Mesothelial cell of epicardium (in vitro differentiated cells): ENCODE measurements at regions not wholly inside any gene's neighbourhood (a gene's known extent, or its start where the extent isn't known, plus 50 kb on each side); places are given as distances from the start of the nearest gene placed in this dataset.

Experiments used
- DNase-seq, 2 experiments: peaks; one replicate each; pipeline ENCODE4 v3.0.0; 2021; ENCODE audit warnings: low spot score in 2 of 2; ENCODE audit not compliant: unreplicated experiment in 2 of 2
- H3K27ac Mint-ChIP-seq: 2 replicates; pipeline ENCODE4 v1.8.0; 2021; ENCODE audit warnings: mixed read lengths
- H3K27me3 Mint-ChIP-seq: 2 replicates; pipeline ENCODE4 v1.8.0; 2021; ENCODE audit warnings: low read depth, mixed read lengths
- H3K36me3 Mint-ChIP-seq: 2 replicates; pipeline ENCODE4 v1.8.0; 2021; ENCODE audit warnings: mixed read lengths
- H3K4me1 Mint-ChIP-seq: 2 replicates; pipeline ENCODE4 v1.8.0; 2021; ENCODE audit warnings: mixed read lengths
- H3K4me3 Mint-ChIP-seq: 2 replicates; pipeline ENCODE4 v1.8.0; 2021; ENCODE audit warnings: mild to moderate bottlenecking, moderate library complexity, mixed read lengths
- H3K9me3 Mint-ChIP-seq: 2 replicates; pipeline ENCODE4 v1.8.0; 2021; ENCODE audit warnings: mixed read lengths
- TF ChIP-seq, protein P1 (sequence below): fragments of 200-600 bp; sonication (generic); IDR thresholded peaks from one replicate; pipeline ENCODE4 v1.5.0; 2021; ENCODE audit warnings: antibody characterized with exemption; ENCODE audit not compliant: unreplicated experiment

DNA sequence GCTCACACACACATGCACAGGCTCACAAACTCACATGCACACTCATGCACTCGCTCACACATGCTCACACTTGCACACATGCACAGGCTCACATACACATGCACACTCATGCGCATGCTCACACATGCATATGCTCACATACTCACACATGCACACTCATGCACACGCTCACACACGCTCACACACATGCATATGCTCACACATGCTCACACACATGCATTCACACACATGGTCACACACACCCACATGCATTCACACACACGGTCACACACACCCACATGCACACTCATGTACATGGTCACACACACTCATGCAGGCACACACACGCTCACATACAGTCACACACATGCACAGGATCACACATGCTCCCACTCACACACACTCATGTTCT lies 132.8 kb upstream of the SMAD3 start:
- peaks cover 46% of the 10 kb centered on the region for H3K4me1 Mint-ChIP-seq
- peak overlapping the region; percentile 91 for H3K27ac Mint-ChIP-seq

DNA sequence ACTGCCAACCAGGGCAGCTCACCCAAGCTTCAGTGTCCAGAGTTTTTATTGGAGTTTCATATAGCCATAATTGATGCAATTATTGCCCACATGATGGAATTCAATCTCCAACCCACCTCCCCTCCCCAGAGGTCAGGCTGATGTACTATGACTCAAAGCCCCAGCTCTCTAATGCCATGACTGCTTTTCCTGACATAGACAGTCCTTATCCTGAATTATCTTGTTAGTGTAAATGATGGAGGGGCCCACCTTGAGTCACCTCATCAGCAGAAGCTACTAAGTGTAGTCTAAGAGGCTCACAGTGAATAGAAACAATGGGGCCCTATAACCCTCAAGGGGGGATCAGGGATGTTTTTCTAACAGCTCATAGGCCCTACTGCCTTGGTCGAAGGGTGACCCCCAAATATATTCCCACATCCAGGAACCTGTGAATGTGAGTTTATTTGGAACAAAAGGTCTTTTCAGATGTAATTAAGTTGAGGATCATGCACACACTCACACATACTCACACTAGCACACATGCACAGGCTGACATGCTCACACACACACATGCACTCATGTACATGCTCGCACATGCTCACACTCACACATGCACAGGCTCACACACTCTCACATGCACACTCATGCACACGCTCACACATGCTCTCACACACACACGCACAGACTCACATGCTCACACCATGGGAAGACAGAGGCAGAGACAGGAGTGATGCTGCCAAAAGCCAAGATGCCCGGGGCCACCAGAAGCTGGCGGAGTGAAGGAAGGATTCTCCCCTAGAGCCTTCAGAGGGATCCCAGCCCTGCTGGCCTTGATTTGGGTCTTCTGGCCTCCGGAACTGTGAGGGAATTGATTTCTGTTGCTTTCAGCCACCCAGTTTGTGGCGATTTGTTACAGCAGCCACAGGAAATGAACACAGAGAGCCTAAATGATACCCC lies 131.2 kb upstream of the SMAD3 start:
- Mint-ChIP-seq H3K9me3 (peaks cover 10% of the 10 kb centered on the region), H3K4me3 (no peak overlapping the region), H3K4me1 (peaks cover 33% of the 10 kb centered on the region), H3K27ac (no peak overlapping the region), H3K27me3 (no peaks in the 10 kb centered on the region), H3K36me3 (peaks cover 4% of the 10 kb centered on the region)
- TF ChIP-seq, protein P1, sequence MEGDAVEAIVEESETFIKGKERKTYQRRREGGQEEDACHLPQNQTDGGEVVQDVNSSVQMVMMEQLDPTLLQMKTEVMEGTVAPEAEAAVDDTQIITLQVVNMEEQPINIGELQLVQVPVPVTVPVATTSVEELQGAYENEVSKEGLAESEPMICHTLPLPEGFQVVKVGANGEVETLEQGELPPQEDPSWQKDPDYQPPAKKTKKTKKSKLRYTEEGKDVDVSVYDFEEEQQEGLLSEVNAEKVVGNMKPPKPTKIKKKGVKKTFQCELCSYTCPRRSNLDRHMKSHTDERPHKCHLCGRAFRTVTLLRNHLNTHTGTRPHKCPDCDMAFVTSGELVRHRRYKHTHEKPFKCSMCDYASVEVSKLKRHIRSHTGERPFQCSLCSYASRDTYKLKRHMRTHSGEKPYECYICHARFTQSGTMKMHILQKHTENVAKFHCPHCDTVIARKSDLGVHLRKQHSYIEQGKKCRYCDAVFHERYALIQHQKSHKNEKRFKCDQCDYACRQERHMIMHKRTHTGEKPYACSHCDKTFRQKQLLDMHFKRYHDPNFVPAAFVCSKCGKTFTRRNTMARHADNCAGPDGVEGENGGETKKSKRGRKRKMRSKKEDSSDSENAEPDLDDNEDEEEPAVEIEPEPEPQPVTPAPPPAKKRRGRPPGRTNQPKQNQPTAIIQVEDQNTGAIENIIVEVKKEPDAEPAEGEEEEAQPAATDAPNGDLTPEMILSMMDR = no peak
- DNase-seq = no peak

More for the DNA sequence above, 132.8 kb upstream of the SMAD3 start:
- H3K4me3 Mint-ChIP-seq = no peak overlapping the region
- H3K27me3 Mint-ChIP-seq = no peaks in the 10 kb centered on the region
- TF ChIP-seq, protein P1 = no peak
- H3K9me3 Mint-ChIP-seq = peaks cover 5% of the 10 kb centered on the region
- H3K36me3 Mint-ChIP-seq = peaks cover 4% of the 10 kb centered on the region
- no peak for DNase-seq

DNA sequence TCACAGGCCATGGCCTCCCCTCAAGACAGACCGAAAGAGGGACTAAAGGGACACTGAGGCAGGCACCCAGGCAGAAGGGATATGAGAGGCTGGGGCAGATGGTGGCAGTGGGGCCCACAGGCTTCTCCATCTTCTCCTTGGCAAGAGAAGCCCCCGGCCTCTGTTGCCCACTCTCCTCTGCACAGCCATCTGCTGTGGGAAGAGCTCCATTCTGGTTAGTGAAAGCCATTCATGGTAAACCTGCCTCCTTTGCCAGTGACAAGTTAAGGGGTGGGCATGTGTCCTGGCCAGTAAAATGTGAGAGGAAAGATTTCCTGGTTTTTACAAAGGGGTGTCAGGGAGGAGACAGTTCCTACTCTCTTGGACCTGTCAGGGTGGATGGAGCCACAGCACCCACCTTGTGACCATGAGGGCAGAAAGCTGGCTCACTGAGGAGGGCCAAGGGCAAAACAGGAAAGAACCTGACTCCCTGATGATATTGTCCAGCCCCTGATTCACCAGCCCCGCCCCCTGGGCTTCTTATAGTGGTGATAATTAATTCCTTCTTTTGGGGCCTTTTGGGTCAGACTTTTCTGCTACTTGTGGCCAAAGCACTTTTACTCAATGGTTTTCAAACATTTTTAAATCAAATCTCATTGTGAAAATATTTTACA lies 130.4 kb upstream of the SMAD3 start:
- TF ChIP-seq, protein P1 = no peak
- Mint-ChIP-seq H3K36me3 (peaks cover 4% of the 10 kb centered on the region), H3K27ac (no peak overlapping the region), H3K4me1 (peaks cover 29% of the 10 kb centered on the region), H3K9me3 (peaks cover 10% of the 10 kb centered on the region), H3K27me3 (no peaks in the 10 kb centered on the region), H3K4me3 (no peak overlapping the region)
- DNase-seq = no peak

DNA sequence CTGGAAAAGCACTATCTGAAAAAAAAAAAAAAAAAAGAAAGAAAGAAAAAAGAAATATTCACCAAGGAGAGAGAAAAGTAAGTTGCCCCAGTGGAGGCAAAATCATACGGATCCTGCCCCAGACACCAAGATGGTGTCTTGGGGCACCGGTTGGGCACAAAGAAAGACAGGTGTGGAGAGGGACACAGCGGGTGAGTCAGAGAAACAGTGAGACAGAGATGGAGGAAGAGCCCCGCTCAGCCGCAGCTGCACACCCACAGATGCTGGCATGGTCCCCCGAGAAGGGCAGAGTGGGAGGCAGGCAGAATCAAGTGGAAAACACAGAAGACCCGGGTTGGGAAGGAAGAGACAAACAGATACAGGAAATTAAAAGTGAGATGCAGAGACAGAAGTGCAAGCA lies 129.7 kb upstream of the SMAD3 start:
- TF ChIP-seq, protein P1 = no peak
- peaks cover 10% of the 10 kb centered on the region for H3K9me3 Mint-ChIP-seq
- H3K27ac Mint-ChIP-seq = peak overlapping the region; percentile 14
- peaks cover 4% of the 10 kb centered on the region for H3K36me3 Mint-ChIP-seq
- DNase-seq = no peak
- H3K4me1 Mint-ChIP-seq = peaks cover 23% of the 10 kb centered on the region
- H3K4me3 Mint-ChIP-seq = no peak overlapping the region
- H3K27me3 Mint-ChIP-seq = no peaks in the 10 kb centered on the region

DNA sequence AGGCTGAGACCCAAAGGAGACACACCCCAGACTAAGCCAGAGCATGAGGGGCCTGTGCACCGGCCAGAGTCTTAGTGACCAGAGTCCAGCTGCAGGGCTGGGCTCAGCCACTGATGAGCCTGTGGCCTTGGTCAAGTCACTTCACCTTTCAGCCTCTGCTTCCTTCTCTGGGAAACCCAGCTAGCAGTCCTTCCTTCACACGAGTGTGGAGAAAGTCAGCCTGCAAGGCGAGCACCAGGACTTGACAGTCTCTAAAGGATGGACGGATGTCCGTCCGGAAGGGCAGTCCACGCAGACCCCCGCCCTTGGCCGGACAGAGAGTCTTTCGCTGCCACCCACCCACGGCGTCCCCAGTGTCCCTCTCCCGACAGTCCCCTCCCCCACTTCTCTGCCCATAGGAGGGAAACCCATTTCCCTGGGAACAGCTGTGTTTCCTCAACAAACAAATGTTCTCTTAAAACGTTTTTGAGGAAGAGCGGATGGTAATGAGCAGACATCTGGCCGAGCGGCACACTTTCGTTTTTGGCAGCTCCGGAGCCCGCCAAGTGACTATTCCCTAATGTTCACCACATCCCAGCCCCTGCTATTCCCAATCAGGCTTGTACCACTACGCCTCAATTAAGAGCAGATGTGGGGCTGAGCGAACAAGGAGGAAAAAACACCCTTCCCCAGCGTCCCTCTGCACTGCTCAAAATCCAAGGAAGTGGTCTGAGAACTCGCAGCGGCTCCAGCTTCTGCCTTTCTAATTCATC lies 129.1 kb upstream of the SMAD3 start:
- Mint-ChIP-seq H3K4me3 (peak overlapping the region; percentile 26), H3K36me3 (peaks cover 4% of the 10 kb centered on the region), H3K9me3 (peaks cover 10% of the 10 kb centered on the region), H3K27ac (peak overlapping the region; percentile 54), H3K4me1 (peaks cover 20% of the 10 kb centered on the region), H3K27me3 (no peaks in the 10 kb centered on the region)
- TF ChIP-seq, protein P1 = no peak
- no peak for DNase-seq
